HFF-Myc (cell line): ENCODE measurements at regions not wholly inside any gene's neighbourhood (a gene's known extent, or its start where the extent isn't known, plus 50 kb on each side); places are given as distances from the start of the nearest gene placed in this dataset.

Source experiments
- DNase-seq: peaks from one replicate; pipeline ENCODE4 v3.0.0-alpha.2; 2011; ENCODE audit warnings: low read depth; ENCODE audit errors: extremely low read depth
- H3K4me3 ChIP-seq: replicated peaks from 2 replicates; pipeline ENCODE4 v1.5.1; 2011; ENCODE audit warnings: low read depth, mild to moderate bottlenecking, control low read depth, low read length
- TF ChIP-seq, protein P1 (sequence below): IDR thresholded peaks from 2 replicates; pipeline ENCODE4 v1.5.1; 2012; ENCODE audit warnings: mild to moderate bottlenecking, low read depth, low read length, control low read depth; ENCODE audit errors: missing control alignments

DNA sequence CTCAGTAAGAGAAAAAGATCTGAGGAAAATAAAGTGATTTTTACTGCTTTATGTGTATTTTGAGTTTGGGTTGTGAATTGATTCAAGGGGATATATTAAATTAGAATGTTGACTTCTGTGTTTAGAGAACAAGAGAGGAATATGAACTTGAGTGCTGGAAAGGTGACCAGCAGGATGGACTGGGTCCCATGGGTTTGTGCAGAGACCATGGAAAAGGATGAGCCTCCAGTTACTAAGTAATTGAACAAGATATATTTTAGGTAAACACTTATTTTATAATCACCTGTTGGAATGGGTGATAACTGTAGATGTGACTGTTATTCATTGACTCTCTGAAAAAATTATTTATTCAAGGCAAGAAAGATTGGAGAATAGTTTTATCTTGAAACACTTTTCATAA lies 82.0 kb upstream of the TOP3B start:
- no peak for DNase-seq
- H3K4me3 ChIP-seq = no peak overlapping the region
- TF ChIP-seq, protein P1, sequence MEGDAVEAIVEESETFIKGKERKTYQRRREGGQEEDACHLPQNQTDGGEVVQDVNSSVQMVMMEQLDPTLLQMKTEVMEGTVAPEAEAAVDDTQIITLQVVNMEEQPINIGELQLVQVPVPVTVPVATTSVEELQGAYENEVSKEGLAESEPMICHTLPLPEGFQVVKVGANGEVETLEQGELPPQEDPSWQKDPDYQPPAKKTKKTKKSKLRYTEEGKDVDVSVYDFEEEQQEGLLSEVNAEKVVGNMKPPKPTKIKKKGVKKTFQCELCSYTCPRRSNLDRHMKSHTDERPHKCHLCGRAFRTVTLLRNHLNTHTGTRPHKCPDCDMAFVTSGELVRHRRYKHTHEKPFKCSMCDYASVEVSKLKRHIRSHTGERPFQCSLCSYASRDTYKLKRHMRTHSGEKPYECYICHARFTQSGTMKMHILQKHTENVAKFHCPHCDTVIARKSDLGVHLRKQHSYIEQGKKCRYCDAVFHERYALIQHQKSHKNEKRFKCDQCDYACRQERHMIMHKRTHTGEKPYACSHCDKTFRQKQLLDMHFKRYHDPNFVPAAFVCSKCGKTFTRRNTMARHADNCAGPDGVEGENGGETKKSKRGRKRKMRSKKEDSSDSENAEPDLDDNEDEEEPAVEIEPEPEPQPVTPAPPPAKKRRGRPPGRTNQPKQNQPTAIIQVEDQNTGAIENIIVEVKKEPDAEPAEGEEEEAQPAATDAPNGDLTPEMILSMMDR = no peak

- no peak overlapping the region for H3K4me3 ChIP-seq
- TF ChIP-seq, protein P1 = no peak
- DNase-seq = no peak
Measured at GRCh38 chr22:22062306-22062793, 79.8 kb upstream of the TOP3B start.

GRCh38 chr22:22061085-22062077 lies 78.8 kb upstream of the TOP3B start:
- no peak overlapping the region for H3K4me3 ChIP-seq
- DNase-seq = no peak
- TF ChIP-seq, protein P1 = no peak

GRCh38 chr22:22060200-22061084 lies 77.9 kb upstream of the TOP3B start:
- DNase-seq = no peak
- TF ChIP-seq, protein P1 = peak; percentile 90
- H3K4me3 ChIP-seq = no peak overlapping the region

DNA sequence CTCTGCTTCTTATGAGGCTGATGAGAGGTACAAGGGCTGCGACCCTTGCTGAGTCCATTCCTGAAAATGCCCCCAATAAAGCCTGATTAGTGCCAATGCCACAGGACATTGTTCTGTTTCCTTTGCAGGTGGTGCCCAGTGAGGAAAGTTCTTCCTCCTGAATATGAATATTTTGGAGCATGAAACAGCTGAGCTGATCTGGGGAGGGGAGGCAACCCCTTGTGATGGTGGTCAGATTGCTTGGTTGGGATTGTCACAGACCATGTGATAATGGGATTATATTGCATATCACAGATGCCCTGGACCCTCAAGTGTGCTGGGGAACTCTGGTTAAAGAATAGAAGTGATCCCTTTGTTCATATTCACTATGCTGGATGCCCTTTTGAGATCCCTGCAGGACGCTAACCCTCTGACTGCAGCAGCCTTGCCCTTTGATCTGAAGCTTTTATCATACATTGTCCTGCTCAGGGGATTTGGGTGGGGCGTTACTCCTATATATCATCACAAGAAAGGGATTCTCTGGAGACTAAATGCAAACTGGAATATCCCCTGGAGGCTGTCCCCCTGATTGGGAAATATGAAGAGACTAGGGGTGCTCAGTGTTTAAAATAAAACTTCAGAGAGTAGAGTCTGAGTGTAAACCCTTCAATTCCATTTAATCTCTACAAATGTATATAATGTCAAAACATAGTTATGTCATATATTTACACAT lies 76.9 kb upstream of the TOP3B start:
- DNase-seq = no peak
- no peak overlapping the region for H3K4me3 ChIP-seq
- TF ChIP-seq, protein P1 = no peak
